ENCODE measurements at regions not wholly inside any gene's neighbourhood (a gene's known extent, or its start where the extent isn't known, plus 50 kb on each side); places are given as distances from the start of the nearest gene placed in this dataset.

- Histone ChIP-seq H3K56ac (replicated peaks; ENCODE audit: insufficient read length, low read depth, low read length) (no peak overlapping the region), H4K5ac (ENCODE audit: insufficient read length, low read depth, low read length) (no peak overlapping the region), H2BK5ac (ENCODE audit: low read depth, low read length) (no peak overlapping the region), H2BK20ac (ENCODE audit: low read length) (no peak overlapping the region), H2AK5ac (ENCODE audit: low read depth, low read length) (no peak overlapping the region), H3K14ac (ENCODE audit: insufficient read length) (no peak overlapping the region), H3K27ac (ENCODE audit: low read depth, low read length) (no peak overlapping the region), H3K4me3 (ENCODE audit: extremely low read depth in 1 of 4, insufficient read depth in 2 of 4, low read depth in 3 of 4, low read length in 4 of 4) (no peak overlapping the region), H3K36me3 (ENCODE audit: control insufficient read depth in 2 of 4, insufficient read depth in 4 of 4, low read length in 3 of 4) (no peaks in the 10 kb centered on the region), H3K79me2 (ENCODE audit: control insufficient read depth in 1 of 2, insufficient read depth in 2 of 2, low read length in 2 of 2) (no peaks in the 10 kb centered on the region), H3K4me1 (replicated peaks in 1 of 4; ENCODE audit: control insufficient read depth in 3 of 4, insufficient read depth in 4 of 4, low read length in 3 of 4) (peaks cover 0 to 2% (median 0%) of the 10 kb centered on the region in 4 experiments; a peak in 1 of 7 replicates), H4K8ac (ENCODE audit: extremely low read depth, insufficient read depth, low read length) (no peak overlapping the region), H3K79me1 (ENCODE audit: low read depth, low read length) (no peaks in the 10 kb centered on the region), H3K23ac (ENCODE audit: insufficient read length) (no peak overlapping the region), H3K27me3 (replicated peaks in 1 of 4; ENCODE audit: control insufficient read depth in 3 of 4, extremely low read depth in 1 of 4, insufficient read depth in 3 of 4, low read length in 3 of 4) (no peaks in the 10 kb centered on the region), H2BK12ac (ENCODE audit: low read depth, low read length) (no peak overlapping the region), H4K20me1 (replicated peaks in 1 of 2; ENCODE audit: control insufficient read depth in 1 of 2, insufficient read depth in 2 of 2, low read length in 2 of 2) (no peaks in the 10 kb centered on the region), H4K91ac (replicated peaks; ENCODE audit: insufficient read length, low read length) (no peak overlapping the region), H2AFZ (ENCODE audit: low read length) (no peak overlapping the region), H3K4ac (replicated peaks; ENCODE audit: insufficient read length, low read depth, low read length) (no peak overlapping the region), H3K23me2 (ENCODE audit: low read depth, low read length) (no peaks in the 10 kb centered on the region), H3K4me2 (ENCODE audit: insufficient read depth in 1 of 2, low read depth in 2 of 2, low read length in 2 of 2) (no peak overlapping the region), H2BK15ac (ENCODE audit: low read length) (no peak overlapping the region), H3K9ac (replicated peaks in 1 of 4; ENCODE audit: extremely low read depth in 1 of 4, low read depth in 3 of 4, low read length in 3 of 4) (no peak overlapping the region), H3K9me3 (ENCODE audit: insufficient read depth in 2 of 2, low read depth in 1 of 2, low read length in 1 of 2) (no peaks in the 10 kb centered on the region), H3K18ac (ENCODE audit: extremely low read depth, low read length) (no peak overlapping the region), H2BK120ac (replicated peaks; ENCODE audit: low read depth, low read length) (no peak overlapping the region)
- DNase-seq (ENCODE audit: low read depth in 1 of 2, low spot score in 2 of 2), result no peak
- CTCF ChIA-PET (ENCODE audit: partially characterized antibody), result interaction anchor here (0.6 kb wide), 1 partner anchor 30 kb away, joined by 3 read pairs; no protein-coding TSS in a partner anchor
- POLR2A ChIA-PET (ENCODE audit: partially characterized antibody), result no interaction called here
- WGBS, 2 experiments (ENCODE audit: extremely low coverage in 1 of 2, insufficient coverage in 1 of 2, insufficient read length in 1 of 2, insufficient replicate concordance in 2 of 2, low coverage in 1 of 2, low lambda C conversion rate in 2 of 2, missing lambda C conversion rate in 1 of 2), result 96% methylated on average over 1 of the region's 1 CpG; no CpG with 5 or more reads in 1 of the 2 experiments
- no peak for FAIRE-seq
- TF ChIP-seq SIRT6 (IDR thresholded peaks at IDR 0.05; ENCODE audit: low read length) (no peak), RFX5 (IDR thresholded peaks at IDR 0.05; ENCODE audit: borderline replicate concordance, low read depth, low read length) (no peak), KDM4A (IDR thresholded peaks at IDR 0.05; ENCODE audit: low read depth, low read length, severe bottlenecking) (no peak), RNF2 (IDR thresholded peaks at IDR 0.05; ENCODE audit: borderline replicate concordance, low read depth, low read length, missing control alignments, poor library complexity, severe bottlenecking) (no peak), CEBPB (IDR thresholded peaks at IDR 0.05; ENCODE audit: low read depth, low read length) (no peak), ATF2 (IDR thresholded peaks at IDR 0.05; ENCODE audit: low read length) (no peak), TAF7 (optimal IDR thresholded peaks at IDR 0.05; ENCODE audit: borderline replicate concordance, low read depth, low read length) (no peak), CBX5 (IDR thresholded peaks at IDR 0.05; ENCODE audit: low read depth, low read length) (no peak), RAD21 (IDR thresholded peaks at IDR 0.05 in 1 of 2, conservative IDR thresholded peaks at IDR 0.05 in 1 of 2; ENCODE audit: low read depth in 2 of 2, low read length in 2 of 2) (no peak), RXRA (IDR thresholded peaks at IDR 0.05; ENCODE audit: insufficient read depth, low read depth, low read length) (no peak), SP2 (IDR thresholded peaks at IDR 0.05; ENCODE audit: low read length) (no peak), TBP (IDR thresholded peaks at IDR 0.05; ENCODE audit: low read depth, low read length) (no peak), GTF2F1 (IDR thresholded peaks at IDR 0.05; ENCODE audit: borderline replicate concordance, low read depth, low read length) (no peak)
Observed at GRCh38 chr5:58012102-58012501, 447.8 kb downstream of the PLK2 start.

Data from H1 (cell line).